ENCODE measurements at regions not wholly inside any gene's neighbourhood (a gene's known extent, or its start where the extent isn't known, plus 50 kb on each side); places are given as distances from the start of the nearest gene placed in this dataset.

DNA sequence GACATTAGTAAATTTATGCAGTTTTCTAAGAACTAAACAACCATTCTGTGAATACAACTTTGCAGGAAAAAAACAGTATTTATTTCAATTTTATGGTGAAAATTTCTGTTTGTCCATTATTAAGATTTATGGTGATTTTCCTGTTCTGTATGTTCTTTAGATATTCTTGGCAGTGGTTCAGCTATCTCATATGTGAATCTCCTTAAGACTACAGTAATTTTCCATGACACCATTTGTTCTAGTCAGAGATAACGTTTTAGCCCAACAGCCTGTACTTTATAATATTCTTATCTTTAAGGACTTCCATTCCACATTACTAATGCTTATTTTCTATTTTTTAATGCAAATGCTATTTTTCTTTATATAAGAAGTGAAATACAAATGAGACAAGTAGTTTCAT lies 504.0 kb downstream of the RFPL4B start:
- no TSS peak for BruUV-seq (replicated peaks)
- ChIA-PET POLR2A (no interaction called here), CTCF (no interaction called here)
- in situ Hi-C loops (cut with HindIII; ENCODE audit: low pct_unique_long_range_greater_than_20kb, low sequenced_read_pairs) (no loop called here), intact Hi-C loops (cut with micrococcal nuclease; ENCODE audit: unreplicated experiment) (no loop called here)
- Histone ChIP-seq H3K27me3 (ENCODE audit: control insufficient read depth, insufficient read depth, low read length) (no peaks in the 10 kb centered on the region), H3K4me3 (ENCODE audit: low read depth in 2 of 2, low read length in 2 of 2) (no peak overlapping the region), H3K9me3 (ENCODE audit: control insufficient read depth, insufficient read depth, low read depth, low read length) (no peaks in the 10 kb centered on the region), H3K36me3 (ENCODE audit: control insufficient read depth, insufficient read depth, low read length) (no peaks in the 10 kb centered on the region), H3K4me1 (ENCODE audit: control insufficient read depth, insufficient read depth, low read length) (no peaks in the 10 kb centered on the region), H3K27ac (ENCODE audit: low read length) (no peak overlapping the region)
- DNase-seq (ENCODE audit: low read depth, low spot score): no peak
- TF ChIP-seq, protein P1, sequence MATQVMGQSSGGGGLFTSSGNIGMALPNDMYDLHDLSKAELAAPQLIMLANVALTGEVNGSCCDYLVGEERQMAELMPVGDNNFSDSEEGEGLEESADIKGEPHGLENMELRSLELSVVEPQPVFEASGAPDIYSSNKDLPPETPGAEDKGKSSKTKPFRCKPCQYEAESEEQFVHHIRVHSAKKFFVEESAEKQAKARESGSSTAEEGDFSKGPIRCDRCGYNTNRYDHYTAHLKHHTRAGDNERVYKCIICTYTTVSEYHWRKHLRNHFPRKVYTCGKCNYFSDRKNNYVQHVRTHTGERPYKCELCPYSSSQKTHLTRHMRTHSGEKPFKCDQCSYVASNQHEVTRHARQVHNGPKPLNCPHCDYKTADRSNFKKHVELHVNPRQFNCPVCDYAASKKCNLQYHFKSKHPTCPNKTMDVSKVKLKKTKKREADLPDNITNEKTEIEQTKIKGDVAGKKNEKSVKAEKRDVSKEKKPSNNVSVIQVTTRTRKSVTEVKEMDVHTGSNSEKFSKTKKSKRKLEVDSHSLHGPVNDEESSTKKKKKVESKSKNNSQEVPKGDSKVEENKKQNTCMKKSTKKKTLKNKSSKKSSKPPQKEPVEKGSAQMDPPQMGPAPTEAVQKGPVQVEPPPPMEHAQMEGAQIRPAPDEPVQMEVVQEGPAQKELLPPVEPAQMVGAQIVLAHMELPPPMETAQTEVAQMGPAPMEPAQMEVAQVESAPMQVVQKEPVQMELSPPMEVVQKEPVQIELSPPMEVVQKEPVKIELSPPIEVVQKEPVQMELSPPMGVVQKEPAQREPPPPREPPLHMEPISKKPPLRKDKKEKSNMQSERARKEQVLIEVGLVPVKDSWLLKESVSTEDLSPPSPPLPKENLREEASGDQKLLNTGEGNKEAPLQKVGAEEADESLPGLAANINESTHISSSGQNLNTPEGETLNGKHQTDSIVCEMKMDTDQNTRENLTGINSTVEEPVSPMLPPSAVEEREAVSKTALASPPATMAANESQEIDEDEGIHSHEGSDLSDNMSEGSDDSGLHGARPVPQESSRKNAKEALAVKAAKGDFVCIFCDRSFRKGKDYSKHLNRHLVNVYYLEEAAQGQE (IDR thresholded peaks at IDR 0.05; ENCODE audit: insufficient read depth in 1 of 2, low read depth in 2 of 2, low read length in 1 of 2): no peak
- TF ChIP-seq SIN3A (IDR thresholded peaks at IDR 0.05; ENCODE audit: borderline replicate concordance, insufficient read depth, low read depth, low read length) (no peak), TCF7L2 (IDR thresholded peaks at IDR 0.05; ENCODE audit: low read depth, low read length) (no peak), POLR2AphosphoS5 (IDR thresholded peaks at IDR 0.05; ENCODE audit: low read depth, low read length) (no peak)
- TF ChIP-seq, protein P2, sequence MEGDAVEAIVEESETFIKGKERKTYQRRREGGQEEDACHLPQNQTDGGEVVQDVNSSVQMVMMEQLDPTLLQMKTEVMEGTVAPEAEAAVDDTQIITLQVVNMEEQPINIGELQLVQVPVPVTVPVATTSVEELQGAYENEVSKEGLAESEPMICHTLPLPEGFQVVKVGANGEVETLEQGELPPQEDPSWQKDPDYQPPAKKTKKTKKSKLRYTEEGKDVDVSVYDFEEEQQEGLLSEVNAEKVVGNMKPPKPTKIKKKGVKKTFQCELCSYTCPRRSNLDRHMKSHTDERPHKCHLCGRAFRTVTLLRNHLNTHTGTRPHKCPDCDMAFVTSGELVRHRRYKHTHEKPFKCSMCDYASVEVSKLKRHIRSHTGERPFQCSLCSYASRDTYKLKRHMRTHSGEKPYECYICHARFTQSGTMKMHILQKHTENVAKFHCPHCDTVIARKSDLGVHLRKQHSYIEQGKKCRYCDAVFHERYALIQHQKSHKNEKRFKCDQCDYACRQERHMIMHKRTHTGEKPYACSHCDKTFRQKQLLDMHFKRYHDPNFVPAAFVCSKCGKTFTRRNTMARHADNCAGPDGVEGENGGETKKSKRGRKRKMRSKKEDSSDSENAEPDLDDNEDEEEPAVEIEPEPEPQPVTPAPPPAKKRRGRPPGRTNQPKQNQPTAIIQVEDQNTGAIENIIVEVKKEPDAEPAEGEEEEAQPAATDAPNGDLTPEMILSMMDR (IDR thresholded peaks at IDR 0.05): no peak
- no peak for ATAC-seq

DNA sequence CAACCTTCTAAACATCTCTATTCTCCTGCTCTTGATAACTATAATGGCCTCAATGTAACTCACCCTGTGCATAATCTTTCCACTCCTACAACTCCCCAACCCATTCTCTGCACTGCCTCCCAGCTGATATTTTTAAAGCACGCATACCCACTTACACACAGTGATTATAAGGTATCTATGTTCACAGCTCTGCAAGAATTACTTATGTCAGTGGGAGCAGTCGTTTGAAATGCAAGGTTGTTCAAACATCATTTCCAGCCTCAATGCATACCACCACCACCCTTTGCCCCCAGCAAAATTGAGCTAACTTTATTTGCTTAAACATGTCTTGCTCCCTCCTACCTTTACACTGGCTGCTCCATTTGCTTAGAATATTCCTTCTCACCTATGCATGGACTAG lies 506.0 kb downstream of the RFPL4B start:
- intact Hi-C loops (cut with micrococcal nuclease; ENCODE audit: unreplicated experiment): no loop called here
- TF ChIP-seq, protein P2 (IDR thresholded peaks at IDR 0.05): no peak
- Histone ChIP-seq H3K27ac (ENCODE audit: low read length) (no peak overlapping the region), H3K36me3 (ENCODE audit: control insufficient read depth, insufficient read depth, low read length) (no peaks in the 10 kb centered on the region), H3K4me3 (ENCODE audit: low read depth in 2 of 2, low read length in 2 of 2) (no peak overlapping the region), H3K9me3 (ENCODE audit: control insufficient read depth, insufficient read depth, low read depth, low read length) (no peaks in the 10 kb centered on the region), H3K27me3 (ENCODE audit: control insufficient read depth, insufficient read depth, low read length) (no peaks in the 10 kb centered on the region), H3K4me1 (ENCODE audit: control insufficient read depth, insufficient read depth, low read length) (no peaks in the 10 kb centered on the region)
- in situ Hi-C loops (cut with HindIII; ENCODE audit: low pct_unique_long_range_greater_than_20kb, low sequenced_read_pairs): no loop called here
- BruUV-seq (replicated peaks): no TSS peak
- no peak for DNase-seq (ENCODE audit: low read depth, low spot score)
- ChIA-PET CTCF (no interaction called here), POLR2A (no interaction called here)
- ATAC-seq: no peak

DNA sequence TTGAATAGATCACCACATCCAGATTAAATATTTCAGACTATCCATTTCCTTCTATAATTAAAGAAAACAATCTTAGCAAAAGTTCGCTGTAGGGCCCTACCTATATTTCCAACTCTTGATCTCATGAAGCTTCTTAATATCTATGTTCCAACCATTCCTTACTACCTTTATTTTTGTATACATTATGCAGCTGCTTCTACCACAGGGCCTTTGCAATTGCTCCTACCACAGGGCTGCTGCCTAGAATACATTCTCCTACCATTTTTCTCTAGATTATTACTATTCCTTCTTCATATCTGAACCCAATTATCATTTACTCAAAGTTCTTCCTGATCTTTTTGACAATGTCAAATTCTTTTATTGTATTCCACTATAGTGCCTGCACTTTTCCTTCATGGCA lies 516.6 kb downstream of the RFPL4B start:
- no TSS peak for BruUV-seq (replicated peaks)
- intact Hi-C loops (cut with micrococcal nuclease; ENCODE audit: unreplicated experiment): no loop called here
- in situ Hi-C loops (cut with HindIII; ENCODE audit: low pct_unique_long_range_greater_than_20kb, low sequenced_read_pairs): no loop called here

More for the DNA sequence above, 516.6 kb downstream of the RFPL4B start:
- TF ChIP-seq, protein P2 (IDR thresholded peaks at IDR 0.05): no peak
- TF ChIP-seq TCF7L2 (IDR thresholded peaks at IDR 0.05; ENCODE audit: low read depth, low read length) (no peak), POLR2AphosphoS5 (IDR thresholded peaks at IDR 0.05; ENCODE audit: low read depth, low read length) (no peak), SIN3A (IDR thresholded peaks at IDR 0.05; ENCODE audit: borderline replicate concordance, insufficient read depth, low read depth, low read length) (no peak)
- TF ChIP-seq, protein P1 (IDR thresholded peaks at IDR 0.05; ENCODE audit: insufficient read depth in 1 of 2, low read depth in 2 of 2, low read length in 1 of 2): no peak
- CTCF ChIA-PET: no interaction called here
- Histone ChIP-seq H3K27me3 (ENCODE audit: control insufficient read depth, insufficient read depth, low read length) (no peaks in the 10 kb centered on the region), H3K4me1 (ENCODE audit: control insufficient read depth, insufficient read depth, low read length) (no peaks in the 10 kb centered on the region), H3K9me3 (ENCODE audit: control insufficient read depth, insufficient read depth, low read depth, low read length) (no peaks in the 10 kb centered on the region), H3K4me3 (ENCODE audit: low read depth in 2 of 2, low read length in 2 of 2) (no peak overlapping the region), H3K27ac (ENCODE audit: low read length) (no peak overlapping the region), H3K36me3 (ENCODE audit: control insufficient read depth, insufficient read depth, low read length) (no peaks in the 10 kb centered on the region)
- ATAC-seq: no peak
- POLR2A ChIA-PET: no interaction called here
- DNase-seq (ENCODE audit: low read depth, low spot score): no peak
